AG09309 (cell line): ENCODE measurements at regions not wholly inside any gene's neighbourhood (a gene's known extent, or its start where the extent isn't known, plus 50 kb on each side); places are given as distances from the start of the nearest gene placed in this dataset.

Source experiments
- DNase-seq: peaks from one replicate; pipeline ENCODE4 v3.0.0-alpha.2; 2010; ENCODE audit warnings: low read depth
- H3K4me3 ChIP-seq: 2 replicates; pipeline ENCODE4 v1.5.1; 2011; ENCODE audit warnings: mild to moderate bottlenecking, low read depth, low read length, moderate library complexity; ENCODE audit not compliant: control insufficient read depth
- CTCF ChIP-seq: IDR thresholded peaks from 2 replicates; pipeline ENCODE4 v1.5.1; 2011; ENCODE audit warnings: mild to moderate bottlenecking, low read depth, low read length, inconsistent platforms; ENCODE audit not compliant: insufficient read depth, control insufficient read depth; ENCODE audit errors: missing control alignments

GRCh38 chr10:9625304-9625703, 1392.4 kb upstream of the CELF2 start:
- H3K4me3 ChIP-seq, result no peak overlapping the region
- TF ChIP-seq CTCF, result no peak
- no peak for DNase-seq

GRCh38 chr10:9634466-9634865, 1383.2 kb upstream of the CELF2 start:
- no peak for DNase-seq
- no peak for TF ChIP-seq CTCF
- H3K4me3 ChIP-seq, result no peak overlapping the region

GRCh38 chr10:9635691-9636090, 1382.0 kb upstream of the CELF2 start:
- no peak for TF ChIP-seq CTCF
- no peak overlapping the region for H3K4me3 ChIP-seq
- DNase-seq, result no peak

- no peak for DNase-seq
- H3K4me3 ChIP-seq, result no peak overlapping the region
- TF ChIP-seq CTCF, result no peak
These were observed 1381.5 kb upstream of the CELF2 start for GRCh38 chr10:9636216-9636615.

GRCh38 chr10:9643782-9644181, 1373.9 kb upstream of the CELF2 start:
- no peak for TF ChIP-seq CTCF
- H3K4me3 ChIP-seq, result no peak overlapping the region
- DNase-seq, result no peak

- no peak for DNase-seq
- H3K4me3 ChIP-seq, result no peak overlapping the region
- TF ChIP-seq CTCF, result no peak
These were observed 1372.3 kb upstream of the CELF2 start for GRCh38 chr10:9645404-9645803.
